ENCODE measurements at regions not wholly inside any gene's neighbourhood (a gene's known extent, or its start where the extent isn't known, plus 50 kb on each side); places are given as distances from the start of the nearest gene placed in this dataset.

DNA sequence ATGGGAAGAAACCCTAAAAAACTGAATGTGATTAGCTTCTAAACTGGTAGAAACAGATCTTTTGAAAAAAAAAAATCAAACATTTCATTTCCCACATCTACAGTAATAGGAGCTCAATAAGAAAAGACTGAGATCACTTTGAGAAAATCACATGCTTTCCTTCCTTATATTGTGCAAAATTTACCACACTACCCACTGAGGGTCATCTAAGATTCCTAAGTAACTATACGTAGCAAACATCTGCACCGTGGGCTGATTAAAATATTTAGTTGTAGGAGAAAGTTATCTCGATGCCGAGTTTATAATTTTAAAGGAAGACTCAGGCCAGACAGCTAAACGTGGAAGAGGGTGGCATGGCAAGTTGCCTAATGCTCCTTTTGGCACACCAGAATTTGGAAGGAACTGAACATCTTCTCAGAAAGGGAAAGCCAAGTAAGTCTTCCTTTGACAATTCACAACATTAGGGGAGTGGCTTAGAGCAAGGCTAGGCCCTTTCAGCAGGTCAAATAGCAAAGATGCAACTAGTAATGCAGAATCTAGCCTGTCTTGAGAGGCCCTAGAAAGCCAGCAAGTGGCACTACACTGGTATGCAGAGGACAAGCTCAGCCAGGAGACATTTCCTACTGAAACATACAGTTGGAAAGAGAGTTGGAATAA is 128.0 kb downstream of the TMA16 start:
- no peak for DNase-seq

DNA sequence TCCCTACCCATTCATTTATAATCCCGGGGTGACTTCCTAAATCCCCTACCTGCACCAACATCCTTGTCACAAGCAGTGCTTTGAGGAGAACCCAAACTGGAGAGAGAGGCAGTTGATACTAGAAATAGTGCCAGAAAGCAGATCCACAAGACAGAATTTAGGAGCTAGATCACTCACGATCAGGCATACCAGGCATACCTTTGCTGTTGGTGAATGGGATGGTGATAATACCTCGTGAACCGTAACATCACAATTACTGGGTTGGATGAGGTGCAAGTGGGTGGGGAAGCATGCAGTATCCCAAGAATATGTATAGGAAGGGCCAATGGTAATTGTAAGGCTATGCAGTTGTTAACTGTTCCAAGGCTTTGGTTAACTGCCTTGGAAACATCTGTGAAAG is 129.3 kb downstream of the TMA16 start:
- DNase-seq: no peak

DNA sequence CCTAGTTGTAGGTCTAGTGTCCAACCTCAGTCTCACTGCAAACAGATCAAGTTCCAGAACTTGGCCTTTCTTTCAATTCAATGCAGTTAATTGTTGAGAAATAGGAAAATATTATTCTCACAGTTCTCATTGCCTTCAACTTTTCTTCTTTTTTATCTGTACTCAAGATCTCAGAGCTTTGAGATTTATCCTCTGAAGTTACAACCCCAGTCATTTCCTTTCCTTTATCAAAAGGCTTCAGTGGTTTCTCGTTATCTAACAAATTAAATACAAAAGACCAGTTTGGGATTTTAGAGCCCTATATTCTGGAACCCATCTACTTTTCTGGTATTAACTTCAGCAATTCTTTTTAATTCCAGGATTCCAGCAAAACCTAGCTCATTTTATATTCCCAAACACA is 130.2 kb downstream of the TMA16 start:
- DNase-seq: no peak

DNA sequence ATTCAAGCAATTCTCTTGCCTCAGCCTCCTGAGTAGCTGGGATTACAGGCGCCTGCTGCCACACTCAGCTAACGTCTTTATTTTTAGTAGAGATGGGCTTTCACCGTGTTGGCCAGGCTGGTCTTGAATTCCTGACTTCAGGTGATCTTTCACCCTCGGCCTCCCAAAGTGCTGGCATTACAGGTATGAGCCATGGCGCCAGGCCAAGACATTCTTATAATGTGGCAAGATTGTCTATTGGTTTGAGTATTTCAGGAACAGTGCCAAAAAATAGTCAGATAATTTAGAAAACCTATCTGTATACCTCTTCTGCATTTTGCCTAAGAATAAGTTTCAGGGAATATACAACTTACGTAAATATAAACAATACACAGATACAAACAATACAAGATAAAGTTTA is 136.8 kb downstream of the TMA16 start:
- no peak for DNase-seq

DNA sequence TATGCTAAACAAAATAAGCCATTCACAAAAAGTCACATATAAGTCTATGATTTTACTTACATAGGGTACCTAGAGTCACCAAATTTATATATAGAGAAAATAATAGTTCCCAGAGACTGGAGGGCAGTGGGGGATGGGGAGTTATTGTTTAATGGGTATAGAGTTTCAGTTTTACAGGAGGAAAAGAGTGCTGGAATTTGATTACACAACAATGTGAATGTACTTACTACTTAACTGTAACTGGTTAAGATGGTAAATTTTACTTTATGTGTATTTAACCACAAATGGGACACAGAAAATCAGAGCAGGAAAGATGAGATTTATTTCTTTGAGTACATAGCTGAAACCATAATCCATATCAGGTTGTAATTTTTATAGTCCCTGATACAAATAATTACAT is 144.4 kb downstream of the TMA16 start:
- no peak for DNase-seq

DNA sequence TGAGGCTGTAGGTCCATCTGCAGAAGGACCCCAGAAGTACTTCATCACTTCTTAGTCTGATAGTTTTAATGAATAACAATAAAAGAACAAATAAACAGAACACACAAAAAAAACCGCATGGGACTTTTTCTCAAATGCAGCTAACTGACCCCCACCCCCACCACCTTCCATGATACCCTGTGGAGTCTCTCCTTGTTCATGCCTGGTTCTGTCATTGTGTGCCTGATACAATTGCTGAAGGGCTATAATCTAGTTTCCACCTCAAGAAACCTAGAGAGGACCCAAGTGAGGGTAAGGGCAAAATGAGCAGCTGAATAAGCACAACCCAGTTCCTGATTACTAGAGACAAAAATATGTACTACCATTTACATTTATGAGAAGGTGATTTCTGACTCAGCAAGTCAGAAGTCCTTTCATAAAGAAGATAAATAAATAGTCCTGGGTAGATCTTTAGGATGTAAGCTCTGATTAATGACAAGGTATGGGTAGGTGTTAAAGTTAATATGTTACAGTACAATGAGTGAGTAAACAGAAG is 155.1 kb downstream of the TMA16 start:
- no peak for DNase-seq

DNA sequence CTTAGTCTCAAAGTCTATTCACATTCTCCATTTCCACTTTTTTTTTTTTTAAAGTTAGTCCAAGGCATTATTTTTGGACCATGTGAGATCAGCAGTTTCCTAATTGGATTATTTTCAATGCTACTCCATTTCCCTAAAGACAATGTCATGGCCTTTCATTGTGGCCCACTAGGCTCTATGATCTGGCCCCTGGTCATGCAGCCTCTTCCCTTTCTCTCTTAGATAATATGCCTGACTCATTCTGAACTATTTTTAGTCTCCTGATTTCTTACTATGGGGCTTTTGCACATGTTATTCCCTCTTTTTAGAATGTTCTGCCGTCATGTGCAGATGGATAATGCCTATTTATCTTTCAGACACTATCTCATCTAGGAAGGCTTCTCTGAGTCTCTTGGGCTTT is 157.3 kb downstream of the TMA16 start:
- DNase-seq: no peak

DNA sequence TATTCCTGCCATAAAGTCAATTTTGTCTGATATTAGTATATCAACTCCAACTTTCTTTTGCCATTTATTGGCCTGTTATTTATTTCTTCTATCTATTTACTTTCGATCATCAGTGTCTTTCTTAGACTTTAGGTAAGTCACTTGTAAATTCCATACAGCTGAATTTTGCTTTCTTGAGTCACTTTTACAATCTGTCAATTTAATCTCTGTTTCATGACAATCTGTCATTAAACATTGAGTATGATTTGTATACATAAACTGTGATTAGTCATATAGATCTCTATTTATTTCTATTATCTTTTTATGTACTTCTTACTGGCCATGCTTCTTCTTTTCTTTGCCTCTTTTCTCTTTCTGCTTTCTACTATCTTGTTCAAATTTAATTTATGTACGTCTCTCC is 160.1 kb downstream of the TMA16 start:
- no peak for DNase-seq

DNA sequence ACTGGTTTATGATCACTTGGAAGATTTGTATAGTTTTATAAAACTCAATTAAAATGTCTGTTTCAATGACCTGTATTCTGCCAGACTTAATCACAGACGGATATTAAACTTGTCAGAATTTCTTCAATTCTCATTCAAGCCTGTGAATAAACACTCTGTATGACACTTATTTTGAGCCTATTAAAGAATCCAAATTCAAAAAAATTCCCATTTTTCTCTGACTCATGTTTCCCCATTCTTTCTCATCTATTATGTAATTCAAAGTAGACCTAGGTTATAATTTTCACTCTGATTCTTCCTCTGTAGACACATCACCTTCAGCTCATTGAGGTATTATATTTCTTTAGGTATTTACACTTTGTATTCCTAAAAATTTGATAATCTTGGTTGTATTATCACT is 166.1 kb downstream of the TMA16 start:
- no peak for DNase-seq

DNA sequence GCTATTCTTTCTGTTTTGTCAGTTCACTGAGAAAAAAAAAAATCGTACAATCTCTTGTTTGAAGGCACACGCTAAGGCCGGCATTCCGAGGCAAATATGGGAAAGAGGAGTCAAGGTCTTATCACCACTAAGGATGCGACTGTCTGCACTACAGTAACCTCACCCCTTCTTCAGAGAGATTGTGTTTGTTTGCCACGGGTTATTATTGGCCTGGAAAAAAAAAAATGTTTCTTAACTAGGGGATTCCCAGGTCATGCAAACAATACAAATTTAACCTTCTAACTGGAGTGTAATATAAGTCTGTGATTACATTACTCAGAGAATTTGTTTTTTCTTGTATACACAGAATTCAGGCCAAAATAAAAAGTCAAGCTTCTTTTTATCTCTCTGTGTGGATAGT is 168.3 kb downstream of the TMA16 start:
- DNase-seq: no peak

DNA sequence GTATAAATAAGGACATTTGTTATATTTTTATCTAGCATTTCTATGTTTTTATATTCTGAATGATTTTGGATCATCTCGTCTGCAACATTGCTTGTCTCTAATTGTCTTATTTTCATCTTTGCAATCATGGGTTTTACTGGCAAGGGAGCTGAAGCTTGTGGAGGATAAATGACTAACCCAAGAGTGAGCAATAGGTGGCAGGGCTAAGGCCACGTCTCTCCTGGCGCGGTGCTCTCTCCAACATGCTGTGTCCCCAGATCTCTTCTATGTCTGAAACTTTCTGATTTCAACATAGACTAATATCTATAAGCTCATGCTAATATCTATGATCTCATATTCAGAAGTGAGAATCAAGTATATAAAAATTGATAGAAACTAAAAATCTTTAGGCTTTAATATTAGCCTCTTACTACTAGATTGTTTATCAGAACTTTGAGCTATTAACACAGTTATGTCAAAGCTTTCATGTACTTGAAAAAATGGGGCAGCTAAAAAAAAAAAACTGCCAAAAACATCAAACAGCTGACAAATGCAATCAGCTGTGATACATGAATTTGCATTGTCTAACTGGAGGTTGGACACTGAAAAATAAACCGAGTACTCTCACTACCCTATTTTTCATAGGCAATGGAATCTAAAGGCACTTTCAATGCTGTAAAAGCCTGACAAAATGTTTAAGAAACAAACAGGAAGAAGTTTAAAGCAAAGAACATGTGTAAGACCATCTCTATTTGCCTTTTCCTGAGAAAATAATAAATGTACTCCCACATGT is 169.2 kb downstream of the TMA16 start:
- no peak for DNase-seq

DNA sequence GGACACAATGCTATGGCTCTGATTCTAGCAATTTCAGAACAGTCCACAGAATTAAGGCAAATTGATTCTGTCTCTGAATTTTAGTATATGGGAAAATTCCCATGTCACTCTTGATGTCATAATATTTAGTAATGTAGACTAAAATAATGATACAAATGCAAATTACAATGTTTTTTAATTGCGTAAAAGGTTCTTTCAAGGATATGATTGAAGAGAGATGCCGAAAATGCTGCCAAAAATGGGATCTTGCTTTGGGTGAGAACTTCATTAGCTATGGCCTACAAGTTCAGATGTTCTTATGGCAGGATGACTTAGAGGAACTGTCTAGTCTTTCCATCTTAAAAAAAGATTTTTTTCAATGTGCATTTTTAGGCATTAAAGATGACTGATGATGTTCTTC is 170.6 kb downstream of the TMA16 start:
- DNase-seq: no peak

DNA sequence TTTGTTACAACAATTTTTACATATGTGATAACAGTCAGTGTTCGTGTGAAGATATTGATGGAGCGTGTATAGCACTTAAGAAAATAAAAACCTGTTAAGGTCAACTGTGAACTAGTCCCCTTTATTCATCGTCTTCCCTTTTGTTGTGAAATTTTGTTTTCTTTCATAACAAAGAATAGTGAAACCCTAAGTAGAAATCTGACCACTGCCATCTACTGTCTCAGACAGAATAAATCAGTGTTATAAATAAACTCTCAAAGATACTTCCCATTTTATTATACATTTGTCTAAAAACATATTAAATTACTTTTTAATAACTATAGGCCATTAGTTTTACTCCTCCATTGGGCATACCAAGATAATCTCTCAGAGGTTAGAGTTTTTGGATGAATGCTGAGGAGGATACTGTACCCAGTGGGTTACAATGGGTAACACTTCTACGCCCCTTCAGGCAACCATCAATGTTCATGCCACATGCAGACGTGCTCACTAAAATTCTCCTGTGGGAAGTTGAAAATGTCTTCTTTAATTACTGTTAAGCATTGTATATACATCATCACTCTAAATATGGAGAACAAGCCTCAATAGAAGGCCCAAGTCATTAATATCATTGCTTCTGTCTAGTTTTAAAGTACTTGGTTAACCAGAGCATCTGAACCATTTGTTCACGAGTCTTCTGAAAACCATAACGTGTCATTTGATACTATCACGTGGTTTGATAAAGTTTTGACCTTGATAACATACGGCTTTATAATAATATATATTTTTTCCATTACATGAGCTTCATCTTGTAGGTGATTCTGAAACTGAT is 171.2 kb downstream of the TMA16 start:
- no peak for DNase-seq

DNA sequence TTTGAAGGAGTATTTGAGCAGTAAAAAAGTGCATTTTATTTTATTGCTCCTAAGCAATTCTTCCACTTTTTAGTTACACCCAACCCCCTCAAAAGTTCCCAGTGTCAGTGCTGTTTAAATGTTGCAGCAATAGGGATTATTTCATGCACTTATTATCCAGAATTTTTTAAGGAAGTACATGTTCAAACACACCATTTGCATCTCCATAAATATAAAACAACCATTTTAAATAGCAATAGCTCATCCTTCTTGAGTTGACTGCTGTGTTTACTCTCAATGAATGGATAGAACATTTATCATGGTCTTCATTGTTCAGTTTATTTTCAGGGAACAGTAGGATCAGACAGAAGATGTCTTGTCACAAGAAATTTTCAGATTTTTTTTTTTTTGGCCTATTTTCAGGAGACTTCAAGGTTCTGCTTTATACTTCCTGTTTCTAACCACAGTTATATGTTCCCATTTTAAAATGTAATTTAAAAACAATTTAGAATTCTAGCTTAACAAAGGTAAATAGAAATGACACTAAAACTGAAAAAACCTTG is 171.9 kb downstream of the TMA16 start:
- DNase-seq: no peak

DNA sequence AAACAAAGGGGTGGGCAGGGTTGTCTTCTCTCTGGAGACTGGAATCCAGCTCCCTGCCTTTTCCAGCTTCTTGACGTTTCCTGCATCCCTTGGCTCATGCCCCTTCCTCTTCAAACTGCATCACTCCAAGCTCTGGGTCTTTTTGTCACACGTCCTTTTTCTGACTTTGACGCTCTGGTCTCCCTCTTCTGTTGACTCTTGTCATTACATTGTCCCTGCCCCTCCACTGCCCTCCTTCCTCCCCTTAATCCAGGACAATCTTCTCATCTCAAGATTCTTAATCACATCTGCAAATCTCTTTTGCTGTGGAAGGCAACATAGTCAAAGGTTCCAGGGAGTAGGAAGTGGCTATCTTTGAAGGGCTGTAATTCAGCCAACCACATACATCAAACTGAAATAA is 178.3 kb downstream of the TMA16 start:
- no peak for DNase-seq

DNA sequence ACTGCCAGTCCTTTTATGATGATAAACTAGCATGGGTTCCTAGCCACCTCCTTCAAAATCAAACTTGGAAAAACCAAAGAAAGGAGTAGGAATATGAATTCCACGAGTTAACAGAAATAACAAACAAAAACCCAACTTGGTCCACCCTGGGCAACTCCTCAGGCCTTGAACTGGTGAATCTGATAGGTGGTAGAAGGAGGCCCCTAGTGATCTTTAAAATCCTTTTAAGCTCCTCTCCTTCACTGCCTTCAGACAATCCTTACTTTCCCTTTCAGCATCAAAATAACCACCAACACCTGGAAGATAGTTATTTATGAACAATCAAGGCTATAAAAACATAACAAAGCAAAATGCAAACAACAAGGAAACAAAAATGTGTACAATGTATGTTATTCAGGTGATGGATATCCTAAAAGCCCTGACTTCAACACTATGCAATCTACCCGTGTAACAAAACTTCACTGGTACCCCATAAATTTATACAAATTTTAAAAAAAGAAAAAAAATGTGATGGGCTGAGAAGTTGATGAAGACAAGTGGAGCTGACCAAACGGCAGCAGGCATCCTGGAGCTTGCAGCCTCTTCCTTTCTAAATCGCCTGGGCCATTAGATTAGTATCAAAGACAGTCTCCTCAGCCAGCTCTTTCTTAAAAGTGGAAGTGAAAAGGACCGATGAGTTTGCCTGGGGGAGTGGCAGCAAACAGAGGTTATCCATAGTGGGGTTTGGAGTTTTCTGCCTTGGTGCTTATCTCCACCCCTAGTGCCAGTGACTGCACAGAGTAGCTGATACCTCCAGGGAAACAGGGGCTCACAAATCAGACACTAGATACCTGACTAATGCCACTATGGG is 179.6 kb downstream of the TMA16 start:
- no peak for DNase-seq

DNA sequence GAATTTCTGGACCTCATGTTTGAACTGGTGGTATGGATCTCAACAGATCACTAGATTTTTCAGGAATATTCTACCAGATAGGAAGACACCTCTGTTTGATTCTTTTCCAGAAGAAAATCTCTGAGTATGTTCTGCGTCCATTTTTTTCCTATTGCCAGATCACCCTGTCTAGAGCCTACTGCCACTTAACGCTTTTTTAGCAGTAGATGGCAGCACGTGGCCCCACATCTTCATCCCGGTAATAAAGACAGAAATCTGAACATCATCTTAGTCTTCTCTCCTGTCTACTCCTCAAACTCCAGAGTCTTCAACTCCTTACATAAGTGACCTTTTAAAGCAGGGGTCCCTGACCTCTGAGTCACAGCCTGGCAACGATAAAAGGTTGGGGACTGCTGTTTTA is 184.7 kb downstream of the TMA16 start:
- no peak for DNase-seq

DNA sequence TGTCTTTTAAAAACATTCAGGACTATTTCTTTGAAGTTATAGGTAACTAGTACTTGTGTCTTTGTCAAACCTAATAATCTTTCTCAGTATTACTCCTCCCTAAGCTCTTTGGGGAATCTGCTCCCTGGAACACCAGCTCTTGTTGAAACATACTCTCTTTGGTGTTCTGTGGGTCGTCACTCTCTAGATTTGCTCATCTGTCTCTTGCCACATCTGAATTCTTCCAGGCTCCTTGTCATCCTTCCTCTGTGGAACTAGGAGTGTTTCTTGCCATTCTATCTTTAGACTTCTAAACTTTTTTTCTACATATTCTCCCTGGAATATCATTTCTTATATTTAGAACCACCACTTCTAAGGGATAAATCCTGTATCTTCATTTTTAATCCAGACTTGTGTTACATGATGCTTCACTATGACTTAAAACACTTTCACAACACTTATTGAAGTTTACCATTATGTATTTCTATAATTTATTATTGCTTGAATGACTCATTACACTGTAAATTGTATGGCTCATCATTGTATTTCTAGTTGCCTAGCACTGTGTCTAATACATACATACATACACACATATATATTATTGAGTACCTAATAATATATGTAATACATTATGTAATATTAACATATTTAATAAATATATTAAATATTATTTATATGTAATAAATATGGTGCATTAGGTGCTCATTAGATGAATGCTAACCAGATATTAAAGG is 186.1 kb downstream of the TMA16 start:
- DNase-seq: no peak

DNA sequence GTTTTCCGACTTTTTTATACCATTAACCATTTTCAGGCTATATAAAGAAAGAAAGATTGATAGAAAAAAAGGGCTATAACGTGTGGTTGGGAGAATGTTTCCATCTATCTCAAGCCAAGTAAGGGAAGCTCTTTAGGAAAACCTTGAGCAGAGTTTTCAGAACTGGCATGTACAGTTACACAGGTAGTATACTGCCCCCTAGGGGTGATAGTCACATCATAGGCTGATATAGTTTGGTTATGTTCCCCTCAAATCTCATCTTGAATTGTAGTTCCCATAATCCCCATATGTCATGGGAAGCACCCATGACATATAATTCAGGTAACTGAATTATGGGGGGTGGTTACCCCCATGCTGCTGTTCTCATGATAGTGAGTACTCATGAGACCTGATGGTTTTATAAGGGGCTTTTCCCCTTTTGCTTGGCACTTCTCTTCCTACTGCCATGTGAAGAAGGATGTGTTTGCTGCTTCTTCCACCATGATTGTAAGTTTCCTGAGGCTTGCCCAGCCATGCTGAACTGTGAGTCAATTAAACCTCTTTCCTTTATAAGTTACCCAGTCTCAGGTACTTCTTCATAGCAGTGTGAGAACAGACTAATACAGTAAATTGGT is 186.8 kb downstream of the TMA16 start:
- no peak for DNase-seq

DNA sequence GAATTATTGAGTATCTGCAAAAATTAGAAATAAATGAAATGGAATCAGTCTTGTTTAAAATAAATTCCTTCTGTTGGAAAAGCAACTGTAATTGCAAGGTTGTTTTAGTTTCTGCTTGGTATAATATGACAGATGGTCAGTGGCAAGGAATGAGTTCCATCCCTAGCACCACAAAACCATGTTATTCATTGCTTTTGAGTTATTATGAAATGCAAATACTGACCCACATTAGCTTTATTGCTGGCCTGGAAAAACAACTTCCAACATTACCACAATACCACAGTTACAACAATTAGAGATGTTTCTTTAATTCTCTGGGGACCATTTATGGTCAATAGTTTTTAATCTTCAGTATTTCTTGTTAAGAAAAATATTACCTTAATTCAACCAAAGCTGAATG is 194.4 kb downstream of the TMA16 start:
- no peak for DNase-seq

DNA sequence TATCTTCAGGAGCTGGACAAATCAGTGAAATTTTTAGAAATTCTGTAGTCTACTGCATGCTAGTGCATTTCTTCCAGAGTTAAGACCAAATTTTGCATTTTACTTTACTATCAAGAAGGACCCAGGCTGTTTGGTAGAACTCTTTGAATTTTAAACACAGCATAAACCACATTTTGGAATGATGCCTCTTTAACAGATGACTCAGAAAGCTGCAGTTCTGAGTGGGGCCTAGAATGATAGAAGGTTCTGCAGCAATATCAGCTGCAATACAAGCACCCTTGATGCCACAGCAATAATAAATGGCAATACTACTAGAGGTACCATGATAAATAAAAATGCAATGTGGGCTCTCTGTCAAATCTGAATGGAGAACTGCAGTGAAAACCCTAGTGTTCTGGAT is 198.7 kb downstream of the TMA16 start:
- no peak for DNase-seq

Data from skin of body (tissue), 1 donor.